ENCODE measurements at regions not wholly inside any gene's neighbourhood (a gene's known extent, or its start where the extent isn't known, plus 50 kb on each side); places are given as distances from the start of the nearest gene placed in this dataset.
"Not testable (repeated sequence)": the region's sequence is repeated elsewhere in the genome, so short reads cannot be mapped to it uniquely, and the experiment has no call there.

DNA sequence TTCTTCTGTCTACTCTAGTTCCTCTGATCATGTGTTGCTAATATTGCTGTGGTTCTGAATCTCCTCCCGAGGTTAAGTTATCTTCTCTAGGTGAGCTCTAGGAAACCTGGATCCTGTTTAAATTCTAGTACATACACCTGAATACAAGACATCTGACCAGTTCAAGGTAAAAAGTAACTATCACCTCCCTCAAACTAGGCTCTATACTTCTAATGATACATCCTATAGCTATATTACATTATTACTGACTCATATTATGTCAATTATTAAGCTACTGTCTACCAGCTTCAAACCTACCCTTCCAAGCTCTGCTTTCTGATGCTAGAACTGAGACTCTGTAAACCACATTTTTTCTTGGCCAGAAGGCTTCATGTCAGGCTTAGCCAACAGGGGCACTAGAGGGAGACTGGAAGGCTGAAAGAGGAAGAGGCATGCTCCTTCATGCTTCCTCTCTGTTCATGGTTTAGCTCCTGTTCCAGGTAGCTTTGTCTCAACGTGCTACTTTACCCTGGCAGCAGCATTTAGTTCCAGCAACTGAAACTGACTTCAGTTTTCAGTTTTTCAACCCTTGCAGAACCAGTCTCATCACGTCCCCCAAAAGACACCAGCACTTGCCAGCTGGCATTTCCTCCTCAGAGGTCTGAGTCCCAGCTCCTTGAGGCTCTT, 148.4 kb upstream of the TOP1 start:
- ATAC-seq: no peak
- 66% methylated on average over 3 of the region's 3 CpGs for WGBS
- no peak overlapping the region for H3K4me3 ChIP-seq (ENCODE audit: low read length)

DNA sequence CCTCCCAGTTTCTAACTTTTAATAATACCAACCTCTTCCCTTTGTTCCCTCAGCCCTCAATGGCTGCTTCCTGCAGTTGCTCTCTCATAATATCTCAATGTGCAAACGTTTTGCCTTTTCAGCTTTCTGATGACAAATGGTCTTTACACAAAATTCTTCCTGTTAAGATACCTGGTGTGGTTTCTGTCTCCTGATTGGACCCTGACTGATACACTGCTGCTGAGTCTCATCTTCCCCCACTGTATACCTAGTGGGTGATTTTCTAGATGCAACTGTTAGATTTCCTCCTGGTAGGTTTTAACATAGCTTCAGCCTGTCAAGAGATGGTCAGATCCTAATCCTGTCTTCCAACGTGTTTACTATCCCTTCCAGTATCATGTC, 147.9 kb upstream of the TOP1 start:
- Histone ChIP-seq H3K4me1 (ENCODE audit: control insufficient read depth, insufficient read depth, low read length) (no peaks in the 10 kb centered on the region), H3K4me3 (ENCODE audit: low read length) (no peak overlapping the region), H3K27me3 (ENCODE audit: control insufficient read depth, insufficient read depth) (no peaks in the 10 kb centered on the region), H3K9me3 (ENCODE audit: control insufficient read depth, low read length) (no peaks in the 10 kb centered on the region), H3K27ac (ENCODE audit: low read length) (no peak overlapping the region)
- 57% methylated on average over 2 of the region's 2 CpGs for WGBS
- intact Hi-C loops (cut with DNase I): no loop called here
- DNase-seq (no peak), ATAC-seq (no peak)

More for the DNA sequence above, 148.4 kb upstream of the TOP1 start:
- Histone ChIP-seq H3K27me3 (ENCODE audit: control insufficient read depth, insufficient read depth) (no peaks in the 10 kb centered on the region), H3K9me3 (ENCODE audit: control insufficient read depth, low read length) (no peaks in the 10 kb centered on the region), H3K4me1 (ENCODE audit: control insufficient read depth, insufficient read depth, low read length) (no peaks in the 10 kb centered on the region), H3K27ac (ENCODE audit: low read length) (no peak overlapping the region)
- no peak for DNase-seq
- intact Hi-C loops (cut with DNase I): no loop called here

- intact Hi-C loops (cut with DNase I): no loop called here
- WGBS: 63% methylated on average over 4 of the region's 4 CpGs
Measured at GRCh38 chr20:40882152-40882551, 146.5 kb upstream of the TOP1 start.

GRCh38 chr20:40883097-40883496, 145.5 kb upstream of the TOP1 start:
- intact Hi-C loops (cut with DNase I): no loop called here
- ATAC-seq (no peak), DNase-seq (no peak)
- H3K27ac ChIP-seq (ENCODE audit: low read length): no peak overlapping the region
- 7% methylated on average over 2 of the region's 2 CpGs for WGBS
- no peaks in the 10 kb centered on the region for H3K27me3 ChIP-seq (ENCODE audit: control insufficient read depth, insufficient read depth)
- no peaks in the 10 kb centered on the region for H3K9me3 ChIP-seq (ENCODE audit: control insufficient read depth, low read length)
- H3K4me1 ChIP-seq (ENCODE audit: control insufficient read depth, insufficient read depth, low read length): no peaks in the 10 kb centered on the region
- no peak overlapping the region for H3K4me3 ChIP-seq (ENCODE audit: low read length)

More at GRCh38 chr20:40882152-40882551, 146.5 kb upstream of the TOP1 start:
- DNase-seq: no peak
- no peaks in the 10 kb centered on the region for H3K9me3 ChIP-seq (ENCODE audit: control insufficient read depth, low read length)
- no peak overlapping the region for H3K4me3 ChIP-seq (ENCODE audit: low read length)
- H3K27me3 ChIP-seq (ENCODE audit: control insufficient read depth, insufficient read depth): no peaks in the 10 kb centered on the region
- H3K27ac ChIP-seq (ENCODE audit: low read length): no peak overlapping the region
- H3K4me1 ChIP-seq (ENCODE audit: control insufficient read depth, insufficient read depth, low read length): no peaks in the 10 kb centered on the region
- ATAC-seq: no peak

GRCh38 chr20:40887105-40887504, 141.5 kb upstream of the TOP1 start:
- Histone ChIP-seq H3K4me3 (ENCODE audit: low read length) (no peak overlapping the region), H3K27ac (ENCODE audit: low read length) (no peak overlapping the region), H3K27me3 (ENCODE audit: control insufficient read depth, insufficient read depth) (no peaks in the 10 kb centered on the region), H3K9me3 (ENCODE audit: control insufficient read depth, low read length) (no peaks in the 10 kb centered on the region), H3K4me1 (ENCODE audit: control insufficient read depth, insufficient read depth, low read length) (no peaks in the 10 kb centered on the region)
- intact Hi-C loops (cut with DNase I): no loop called here
- 79% methylated on average over 13 of the region's 13 CpGs for WGBS
- DNase-seq (no peak), ATAC-seq (no peak)

DNA sequence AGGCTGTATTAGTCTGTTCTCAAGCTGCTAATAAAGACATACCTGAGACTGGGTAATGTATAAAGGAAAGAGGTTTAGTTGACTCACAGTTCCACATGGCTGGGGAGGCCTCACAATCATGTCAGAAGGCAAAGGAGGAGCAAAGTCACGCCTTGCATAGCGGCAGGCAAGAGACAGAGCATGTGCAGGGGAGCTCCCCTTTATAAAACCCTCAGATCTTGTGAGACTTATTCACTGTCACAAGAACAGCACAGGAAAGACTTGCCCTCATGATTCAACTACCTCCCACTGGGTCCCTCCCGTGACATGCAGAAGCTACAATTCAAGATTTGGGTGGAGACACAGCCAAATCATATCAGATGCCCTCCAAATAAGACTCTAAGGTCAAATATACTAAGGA, 139.4 kb upstream of the TOP1 start:
- intact Hi-C loops (cut with DNase I); DNase-seq; ATAC-seq; H3K9me3 ChIP-seq (ENCODE audit: control insufficient read depth, low read length); H3K4me1 ChIP-seq (ENCODE audit: control insufficient read depth, insufficient read depth, low read length); H3K4me3 ChIP-seq (ENCODE audit: low read length); H3K27me3 ChIP-seq (ENCODE audit: control insufficient read depth, insufficient read depth); H3K27ac ChIP-seq (ENCODE audit: low read length): not testable (repeated sequence)
- 97% methylated on average over 3 of the region's 3 CpGs for WGBS

DNA sequence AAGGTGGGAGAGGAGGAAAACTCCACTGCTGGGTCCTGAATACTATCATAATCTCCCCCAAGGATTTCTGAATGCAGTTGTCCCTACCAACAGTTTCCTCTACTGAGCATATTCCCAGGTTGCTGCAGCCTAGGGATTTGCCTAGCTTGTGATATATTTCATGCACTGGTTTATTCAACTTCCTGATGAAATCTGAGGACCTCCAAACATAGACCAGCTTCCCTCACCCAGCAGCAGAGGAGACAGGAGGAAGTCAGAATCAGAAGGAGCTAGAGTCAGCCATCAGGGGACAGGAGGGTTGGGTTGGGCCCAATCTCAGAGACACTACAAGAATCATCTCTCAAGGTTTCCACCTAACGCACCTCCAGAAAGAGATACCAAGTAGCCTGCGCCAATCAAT, 138.4 kb upstream of the TOP1 start:
- Histone ChIP-seq H3K4me1 (ENCODE audit: control insufficient read depth, insufficient read depth, low read length) (no peaks in the 10 kb centered on the region), H3K27me3 (ENCODE audit: control insufficient read depth, insufficient read depth) (no peaks in the 10 kb centered on the region), H3K4me3 (ENCODE audit: low read length) (no peak overlapping the region), H3K9me3 (ENCODE audit: control insufficient read depth, low read length) (no peaks in the 10 kb centered on the region), H3K27ac (ENCODE audit: low read length) (no peak overlapping the region)
- intact Hi-C loops (cut with DNase I): no loop called here
- ATAC-seq: no peak
- 99% methylated on average over 2 of the region's 2 CpGs for whole genome bisulfite sequencing
- no peak for DNase-seq

- intact Hi-C loops (cut with DNase I): no loop called here
- DNase-seq: no peak
- H3K4me1 ChIP-seq (ENCODE audit: control insufficient read depth, insufficient read depth, low read length): no peaks in the 10 kb centered on the region
- ATAC-seq: no peak
- no peak overlapping the region for H3K27ac ChIP-seq (ENCODE audit: low read length)
- H3K27me3 ChIP-seq (ENCODE audit: control insufficient read depth, insufficient read depth): no peaks in the 10 kb centered on the region
- H3K9me3 ChIP-seq (ENCODE audit: control insufficient read depth, low read length): no peaks in the 10 kb centered on the region
- H3K4me3 ChIP-seq (ENCODE audit: low read length): no peak overlapping the region
Measured at GRCh38 chr20:40890635-40891034, 138.0 kb upstream of the TOP1 start.

GRCh38 chr20:40891351-40891750, 137.3 kb upstream of the TOP1 start:
- no peak for ATAC-seq
- Histone ChIP-seq H3K27me3 (ENCODE audit: control insufficient read depth, insufficient read depth) (no peaks in the 10 kb centered on the region), H3K27ac (ENCODE audit: low read length) (no peak overlapping the region), H3K9me3 (ENCODE audit: control insufficient read depth, low read length) (no peaks in the 10 kb centered on the region), H3K4me3 (ENCODE audit: low read length) (no peak overlapping the region), H3K4me1 (ENCODE audit: control insufficient read depth, insufficient read depth, low read length) (no peaks in the 10 kb centered on the region)
- no peak for DNase-seq
- intact Hi-C loops (cut with DNase I): no loop called here

- ATAC-seq (peak; percentile 27 to 78), DNase-seq (no peak)
- H3K9me3 ChIP-seq (ENCODE audit: control insufficient read depth, low read length): no peaks in the 10 kb centered on the region
- H3K4me1 ChIP-seq (ENCODE audit: control insufficient read depth, insufficient read depth, low read length): no peaks in the 10 kb centered on the region
- H3K4me3 ChIP-seq (ENCODE audit: low read length): no peak overlapping the region
- no peaks in the 10 kb centered on the region for H3K27me3 ChIP-seq (ENCODE audit: control insufficient read depth, insufficient read depth)
- intact Hi-C loops (cut with DNase I): no loop called here
- H3K27ac ChIP-seq (ENCODE audit: low read length): no peak overlapping the region
- WGBS: 47% methylated on average over 2 of the region's 2 CpGs
Measured at GRCh38 chr20:40892642-40893041, 136.0 kb upstream of the TOP1 start.

- H3K9me3 ChIP-seq (ENCODE audit: control insufficient read depth, low read length): no peaks in the 10 kb centered on the region
- H3K4me3 ChIP-seq (ENCODE audit: low read length): no peak overlapping the region
- H3K4me1 ChIP-seq (ENCODE audit: control insufficient read depth, insufficient read depth, low read length): no peaks in the 10 kb centered on the region
- no peak overlapping the region for H3K27ac ChIP-seq (ENCODE audit: low read length)
- WGBS: 53% methylated on average over 1 of the region's 1 CpG
- intact Hi-C loops (cut with DNase I): no loop called here
- no peak for DNase-seq
- H3K27me3 ChIP-seq (ENCODE audit: control insufficient read depth, insufficient read depth): no peaks in the 10 kb centered on the region
- peak; percentile 82 to 84 for ATAC-seq
Measured at GRCh38 chr20:40893610-40894236, 134.9 kb upstream of the TOP1 start.

DNA sequence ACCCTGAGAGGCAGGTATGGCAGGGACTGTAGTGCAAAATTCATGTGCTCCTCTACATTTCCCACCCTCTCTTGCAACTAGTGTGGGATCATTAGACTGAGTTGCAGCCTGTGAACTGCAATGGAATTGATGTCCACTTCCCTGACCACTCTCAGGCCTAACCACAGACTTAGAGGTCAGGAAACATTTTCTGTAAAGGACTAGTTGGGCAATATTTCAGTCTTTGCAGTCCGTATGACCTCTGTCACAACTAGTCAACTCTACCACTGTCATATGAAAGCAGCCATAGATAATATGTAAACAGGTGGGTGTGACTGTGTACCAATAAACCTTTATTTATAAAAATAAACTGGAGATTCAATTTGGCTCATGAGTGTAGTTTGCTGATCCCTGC, 134.4 kb upstream of the TOP1 start:
- Histone ChIP-seq H3K4me1 (ENCODE audit: control insufficient read depth, insufficient read depth, low read length) (no peaks in the 10 kb centered on the region), H3K27me3 (ENCODE audit: control insufficient read depth, insufficient read depth) (no peaks in the 10 kb centered on the region), H3K9me3 (ENCODE audit: control insufficient read depth, low read length) (no peaks in the 10 kb centered on the region), H3K27ac (ENCODE audit: low read length) (no peak overlapping the region), H3K4me3 (ENCODE audit: low read length) (no peak overlapping the region)
- no peak for ATAC-seq
- no peak for DNase-seq
- WGBS: 89% methylated on average over 1 of the region's 1 CpG
- intact Hi-C loops (cut with DNase I): no loop called here
